ENCODE measurements at regions not wholly inside any gene's neighbourhood (a gene's known extent, or its start where the extent isn't known, plus 50 kb on each side); places are given as distances from the start of the nearest gene placed in this dataset.

DNA sequence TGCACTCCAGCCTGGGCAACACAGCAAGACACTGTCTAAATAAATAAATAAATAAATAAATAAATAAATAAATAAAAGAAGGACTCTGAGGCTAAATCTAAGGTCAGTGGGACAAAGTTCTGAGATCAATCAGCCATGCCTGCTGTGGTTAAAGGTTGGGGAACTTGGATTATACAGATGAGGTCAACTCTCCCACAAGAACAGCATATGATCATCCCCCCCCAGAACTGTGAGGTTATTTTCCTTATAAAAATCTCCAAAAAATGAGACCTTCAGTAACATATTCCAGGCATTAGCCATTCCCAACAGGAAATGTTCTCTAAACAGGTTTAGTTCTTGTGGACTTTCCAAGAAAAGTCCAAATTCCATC lies 90.3 kb downstream of the C16orf95 start:
- TF ChIP-seq, protein P1, sequence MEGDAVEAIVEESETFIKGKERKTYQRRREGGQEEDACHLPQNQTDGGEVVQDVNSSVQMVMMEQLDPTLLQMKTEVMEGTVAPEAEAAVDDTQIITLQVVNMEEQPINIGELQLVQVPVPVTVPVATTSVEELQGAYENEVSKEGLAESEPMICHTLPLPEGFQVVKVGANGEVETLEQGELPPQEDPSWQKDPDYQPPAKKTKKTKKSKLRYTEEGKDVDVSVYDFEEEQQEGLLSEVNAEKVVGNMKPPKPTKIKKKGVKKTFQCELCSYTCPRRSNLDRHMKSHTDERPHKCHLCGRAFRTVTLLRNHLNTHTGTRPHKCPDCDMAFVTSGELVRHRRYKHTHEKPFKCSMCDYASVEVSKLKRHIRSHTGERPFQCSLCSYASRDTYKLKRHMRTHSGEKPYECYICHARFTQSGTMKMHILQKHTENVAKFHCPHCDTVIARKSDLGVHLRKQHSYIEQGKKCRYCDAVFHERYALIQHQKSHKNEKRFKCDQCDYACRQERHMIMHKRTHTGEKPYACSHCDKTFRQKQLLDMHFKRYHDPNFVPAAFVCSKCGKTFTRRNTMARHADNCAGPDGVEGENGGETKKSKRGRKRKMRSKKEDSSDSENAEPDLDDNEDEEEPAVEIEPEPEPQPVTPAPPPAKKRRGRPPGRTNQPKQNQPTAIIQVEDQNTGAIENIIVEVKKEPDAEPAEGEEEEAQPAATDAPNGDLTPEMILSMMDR (IDR thresholded peaks at IDR 0.05), result no peak
- TF ChIP-seq POLR2A (IDR thresholded peaks at IDR 0.05), result no peak
